Calu3 (cell line): ENCODE measurements at regions not wholly inside any gene's neighbourhood (a gene's known extent, or its start where the extent isn't known, plus 50 kb on each side); places are given as distances from the start of the nearest gene placed in this dataset.

Experiments used
- BruUV-seq: library from RNA; stranded (reverse); fragments of 400-500 nt; replicated peaks from 2 replicates; lab custom pipeline; 2021; lab: Mats Ljungman, UMichigan
- CTCF ChIA-PET: fragments of 300-600 bp; sonication (Branson Sonifier 250); formaldehyde crosslinking; loops from one replicate; lab custom pipeline; 2022; ENCODE audit warnings: antibody characterized with exemption; lab: Charles Lee
- DNase-seq: peaks from one replicate; pipeline ENCODE4 v3.0.0; 2022
- H3K27ac Mint-ChIP-seq: one replicate; pipeline ENCODE4 v1.8.0; 2022; ENCODE audit warnings: mixed read lengths; ENCODE audit not compliant: unreplicated experiment
- H3K27me3 Mint-ChIP-seq: one replicate; pipeline ENCODE4 v1.8.0; 2022; ENCODE audit warnings: mixed read lengths; ENCODE audit not compliant: unreplicated experiment
- H3K36me3 Mint-ChIP-seq: one replicate; pipeline ENCODE4 v1.8.0; 2022; ENCODE audit warnings: mild to moderate bottlenecking, moderate library complexity, mixed read lengths; ENCODE audit not compliant: insufficient read depth, unreplicated experiment
- H3K4me1 Mint-ChIP-seq: one replicate; pipeline ENCODE4 v1.8.0; 2022; ENCODE audit warnings: mild to moderate bottlenecking, low read depth, mixed read lengths; ENCODE audit not compliant: unreplicated experiment
- H3K4me3 Mint-ChIP-seq: one replicate; pipeline ENCODE4 v1.8.0; 2022; ENCODE audit warnings: mild to moderate bottlenecking, low read depth, moderate library complexity, mixed read lengths; ENCODE audit not compliant: unreplicated experiment
- H3K9me3 Mint-ChIP-seq: one replicate; pipeline ENCODE4 v1.8.0; 2022; ENCODE audit warnings: low read depth, mixed read lengths; ENCODE audit not compliant: unreplicated experiment
- intact Hi-C: fragments of 100-400 bp; cut with micrococcal nuclease; formaldehyde crosslinking; loops from one replicate; pipeline ENCODE4 v1.10.0; 2022; ENCODE audit not compliant: unreplicated experiment
- TF ChIP-seq, protein P1 (sequence below): fragments of 200-600 bp; IDR thresholded peaks from one replicate; pipeline ENCODE4 v1.8.0; 2022; ENCODE audit warnings: antibody characterized with exemption; ENCODE audit not compliant: unreplicated experiment

DNA sequence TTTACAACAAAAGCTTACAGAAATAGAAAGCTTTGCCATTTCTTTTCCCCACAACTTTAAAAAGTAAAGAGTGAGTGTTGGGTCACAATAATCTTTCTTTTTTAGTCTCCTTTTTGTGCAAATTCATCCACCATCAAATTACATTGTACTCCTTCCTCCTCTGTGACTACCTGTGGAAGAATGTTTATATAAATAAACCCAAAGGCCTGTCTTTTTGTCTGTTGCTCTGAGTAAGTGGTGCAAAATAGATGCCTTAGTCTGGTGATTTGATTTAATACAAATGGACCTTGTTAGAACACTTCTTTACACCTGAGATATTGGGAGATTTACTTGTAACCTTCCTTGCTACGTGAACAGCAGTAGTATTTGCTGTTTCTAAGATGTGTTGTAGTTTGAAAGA, 53.5 kb upstream of the TAF11L2 start:
- DNase-seq, result no peak
- BruUV-seq, result no TSS peak
- H3K4me3 Mint-ChIP-seq, result no peak overlapping the region
- H3K27me3 Mint-ChIP-seq, result peaks cover 15% of the 10 kb centered on the region
- CTCF ChIA-PET, result no interaction called here
- intact Hi-C loops, result no loop called here
- peaks cover 4% of the 10 kb centered on the region for H3K9me3 Mint-ChIP-seq
- H3K36me3 Mint-ChIP-seq, result no peaks in the 10 kb centered on the region
- H3K4me1 Mint-ChIP-seq, result no peaks in the 10 kb centered on the region
- H3K27ac Mint-ChIP-seq, result no peak overlapping the region
- TF ChIP-seq, protein P1, sequence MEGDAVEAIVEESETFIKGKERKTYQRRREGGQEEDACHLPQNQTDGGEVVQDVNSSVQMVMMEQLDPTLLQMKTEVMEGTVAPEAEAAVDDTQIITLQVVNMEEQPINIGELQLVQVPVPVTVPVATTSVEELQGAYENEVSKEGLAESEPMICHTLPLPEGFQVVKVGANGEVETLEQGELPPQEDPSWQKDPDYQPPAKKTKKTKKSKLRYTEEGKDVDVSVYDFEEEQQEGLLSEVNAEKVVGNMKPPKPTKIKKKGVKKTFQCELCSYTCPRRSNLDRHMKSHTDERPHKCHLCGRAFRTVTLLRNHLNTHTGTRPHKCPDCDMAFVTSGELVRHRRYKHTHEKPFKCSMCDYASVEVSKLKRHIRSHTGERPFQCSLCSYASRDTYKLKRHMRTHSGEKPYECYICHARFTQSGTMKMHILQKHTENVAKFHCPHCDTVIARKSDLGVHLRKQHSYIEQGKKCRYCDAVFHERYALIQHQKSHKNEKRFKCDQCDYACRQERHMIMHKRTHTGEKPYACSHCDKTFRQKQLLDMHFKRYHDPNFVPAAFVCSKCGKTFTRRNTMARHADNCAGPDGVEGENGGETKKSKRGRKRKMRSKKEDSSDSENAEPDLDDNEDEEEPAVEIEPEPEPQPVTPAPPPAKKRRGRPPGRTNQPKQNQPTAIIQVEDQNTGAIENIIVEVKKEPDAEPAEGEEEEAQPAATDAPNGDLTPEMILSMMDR, result no peak

DNA sequence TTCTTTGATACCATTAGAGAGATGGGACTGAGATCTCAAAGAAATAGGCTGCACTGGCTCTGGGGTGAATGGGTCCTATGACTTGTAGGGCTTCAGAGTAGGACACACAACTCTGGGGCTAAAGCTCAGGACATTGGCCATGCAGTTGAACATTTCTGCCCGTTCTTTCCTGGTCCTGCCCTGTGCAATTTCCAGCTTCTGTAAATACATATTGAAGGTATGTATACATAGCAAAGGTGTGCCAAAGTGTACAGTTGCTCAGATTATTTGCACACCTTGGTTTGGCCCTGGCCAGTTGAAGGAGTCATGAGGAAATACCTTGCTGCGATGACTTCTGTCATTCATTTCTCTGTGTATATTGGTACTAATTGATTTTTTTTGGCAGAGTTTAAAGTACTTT, 52.8 kb upstream of the TAF11L2 start:
- TF ChIP-seq, protein P1, result no peak
- Mint-ChIP-seq H3K9me3 (peaks cover 5% of the 10 kb centered on the region), H3K4me3 (no peak overlapping the region), H3K27me3 (peaks cover 15% of the 10 kb centered on the region), H3K4me1 (no peaks in the 10 kb centered on the region), H3K36me3 (no peaks in the 10 kb centered on the region), H3K27ac (no peak overlapping the region)
- CTCF ChIA-PET, result no interaction called here
- intact Hi-C loops, result no loop called here
- DNase-seq, result no peak
- no TSS peak for BruUV-seq
